AG04449 (cell line): ENCODE measurements at regions not wholly inside any gene's neighbourhood (a gene's known extent, or its start where the extent isn't known, plus 50 kb on each side); places are given as distances from the start of the nearest gene placed in this dataset.

Source experiments
- CTCF ChIA-PET: fragments of 350-600 bp; formaldehyde crosslinking; extraction: SDS; loops from one replicate; lab custom pipeline; 2021; ENCODE audit warnings: antibody characterized with exemption; lab: Yijun Ruan, JAX
- POLR2A ChIA-PET: fragments of 400-600, 350-600 bp; formaldehyde crosslinking; extraction: SDS; loops from one replicate; lab custom pipeline; 2020; ENCODE audit warnings: antibody characterized with exemption, inconsistent platforms; lab: Yijun Ruan, JAX
- DNase-seq: peaks from one replicate; pipeline ENCODE4 v3.0.0-alpha.2; 2010; ENCODE audit warnings: low read depth, low spot score
- H3K4me3 ChIP-seq: 2 replicates; pipeline ENCODE4 v1.5.1; 2011; ENCODE audit warnings: low read depth, mild to moderate bottlenecking, control low read depth, low read length
- CTCF ChIP-seq: IDR thresholded peaks from one replicate; pipeline ENCODE4 v1.5.1; 2011; ENCODE audit warnings: mild to moderate bottlenecking, moderate library complexity, low read length, control low read depth, inconsistent platforms; ENCODE audit not compliant: insufficient read depth; ENCODE audit errors: missing control alignments

- no peak for DNase-seq
- no peak overlapping the region for H3K4me3 ChIP-seq
- CTCF ChIA-PET, result interaction anchor here (0.9 to 11.9 kb wide), 5 partner anchors 7 to 227 kb away, joined by 3 to 168 read pairs (median 3); no protein-coding TSS in a partner anchor
- POLR2A ChIA-PET, result no interaction called here
- TF ChIP-seq CTCF, result no peak
Observed at GRCh38 chr15:31442226-31442625, 115.6 kb downstream of the KLF13 start.

GRCh38 chr15:31442699-31443111 lies 116.1 kb downstream of the KLF13 start:
- peak; percentile 51 for TF ChIP-seq CTCF
- POLR2A ChIA-PET, result interaction anchor here (1.1 to 1.9 kb wide), 2 partner anchors 8 to 29 kb away, joined by 3 to 6 read pairs; no protein-coding TSS in a partner anchor
- no peak overlapping the region for H3K4me3 ChIP-seq
- CTCF ChIA-PET, result interaction anchor here (0.9 to 11.9 kb wide), 5 partner anchors 8 to 228 kb away, joined by 3 to 168 read pairs (median 3); no protein-coding TSS in a partner anchor
- peak; percentile 91 for DNase-seq

- no peak for TF ChIP-seq CTCF
- ChIA-PET POLR2A (no interaction called here), CTCF (interaction anchor here (1.0 to 2.6 kb wide), 2 partner anchors 10 to 28 kb away, joined by 3 to 14 read pairs; no protein-coding TSS in a partner anchor)
- DNase-seq, result no peak
- no peak overlapping the region for H3K4me3 ChIP-seq
Observed at GRCh38 chr15:31444844-31445243, 118.2 kb downstream of the KLF13 start.

GRCh38 chr15:31446546-31446945 lies 119.9 kb downstream of the KLF13 start:
- no peak for DNase-seq
- TF ChIP-seq CTCF, result no peak
- CTCF ChIA-PET, result no interaction called here
- H3K4me3 ChIP-seq, result no peak overlapping the region
- POLR2A ChIA-PET, result no interaction called here

- ChIA-PET CTCF (interaction anchor here (1.7 kb wide), 1 partner anchor 13 kb away, joined by 4 read pairs; no protein-coding TSS in a partner anchor), POLR2A (no interaction called here)
- no peak for TF ChIP-seq CTCF
- H3K4me3 ChIP-seq, result no peak overlapping the region
- DNase-seq, result no peak
Observed at GRCh38 chr15:31447931-31448634, 121.4 kb downstream of the KLF13 start.

- CTCF ChIA-PET, result interaction anchor here (1.7 kb wide), 1 partner anchor 14 kb away, joined by 4 read pairs; no protein-coding TSS in a partner anchor
- POLR2A ChIA-PET, result no interaction called here
- no peak overlapping the region for H3K4me3 ChIP-seq
- TF ChIP-seq CTCF, result no peak
- no peak for DNase-seq
Observed at GRCh38 chr15:31448635-31448979, 122.0 kb downstream of the KLF13 start.
